NCI-H524 (cell line): ENCODE measurements at regions not wholly inside any gene's neighbourhood (a gene's known extent, or its start where the extent isn't known, plus 50 kb on each side); places are given as distances from the start of the nearest gene placed in this dataset.
"Not testable (repeated sequence)": the region's sequence is repeated elsewhere in the genome, so short reads cannot be mapped to it uniquely, and the experiment has no call there.

Experiments
- DNase-seq, 2 experiments: peaks; one replicate each; lab custom pipeline; 2025; lab: John Stamatoyannopoulos, UW

DNA sequence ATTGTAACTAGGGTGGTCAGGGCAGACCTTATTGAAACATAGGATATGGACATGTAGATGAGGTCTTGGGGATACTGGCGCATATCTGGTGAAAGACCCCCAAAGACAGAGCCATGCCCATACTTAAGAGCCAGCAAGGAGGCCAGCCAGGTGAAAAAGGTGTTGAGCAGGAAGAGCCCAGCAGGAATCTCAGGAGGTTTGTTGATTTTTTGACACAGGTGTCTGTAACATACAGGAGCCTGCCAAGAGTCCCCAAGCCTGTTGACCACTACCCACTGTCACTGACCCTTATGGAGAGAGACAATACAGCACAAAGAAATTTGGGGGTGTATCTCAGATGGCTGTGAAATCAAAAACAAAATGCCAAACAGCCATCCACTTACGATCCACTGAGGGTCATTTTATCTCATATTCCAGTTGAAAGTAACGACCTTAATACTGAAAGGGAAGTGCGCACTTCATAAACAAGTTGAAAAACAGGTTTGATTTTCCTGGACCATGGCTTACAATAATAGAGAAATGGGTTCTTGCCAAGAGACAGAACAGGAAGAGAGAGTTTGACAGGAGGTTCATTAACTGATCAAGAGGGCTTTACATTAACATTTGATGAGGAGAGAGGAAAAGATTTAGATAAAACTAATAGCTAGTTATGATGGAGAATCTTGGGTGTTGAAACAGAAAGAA, 163.6 kb downstream of the GLUL start:
- DNase-seq, result no peak

DNA sequence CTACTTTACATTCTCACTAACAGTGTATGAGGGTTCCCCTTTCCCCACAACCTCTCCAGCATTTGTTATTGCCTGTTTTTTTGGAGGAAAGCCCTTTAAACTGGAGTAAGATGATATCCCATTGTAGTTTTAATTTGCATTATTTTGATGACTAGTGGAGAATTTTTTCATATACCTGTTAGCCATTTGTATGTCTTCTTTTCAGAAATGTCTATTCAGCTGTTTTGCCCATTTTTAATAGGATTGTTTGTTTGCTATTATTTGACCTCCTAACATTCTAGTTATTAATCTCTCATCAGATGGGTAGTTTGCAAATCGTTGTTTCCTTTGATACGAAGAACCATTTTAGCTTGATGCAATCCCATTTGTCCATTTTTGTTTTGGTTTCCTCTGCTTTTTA, 165.0 kb downstream of the GLUL start:
- DNase-seq, result no peak

DNA sequence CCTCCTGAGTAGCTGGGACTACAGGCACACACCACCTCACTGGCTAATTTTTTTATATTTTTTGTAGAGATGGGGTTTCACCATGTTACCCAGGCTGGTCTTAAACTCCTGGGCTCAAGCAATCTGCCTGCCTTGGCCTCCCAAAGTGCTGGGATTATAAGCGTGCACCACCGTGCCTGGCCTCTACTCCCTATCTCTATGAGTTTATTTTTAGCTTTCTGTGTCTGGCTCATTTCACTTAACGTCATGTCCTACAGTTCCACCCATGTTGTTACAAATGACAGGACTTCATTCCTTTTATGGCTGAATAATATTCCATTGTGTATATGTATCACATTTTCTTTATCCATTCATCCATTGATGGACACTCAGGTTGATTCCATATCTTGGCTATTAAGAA, 164.2 kb upstream of the ZNF648 start:
- DNase-seq, result not testable (repeated sequence)

DNA sequence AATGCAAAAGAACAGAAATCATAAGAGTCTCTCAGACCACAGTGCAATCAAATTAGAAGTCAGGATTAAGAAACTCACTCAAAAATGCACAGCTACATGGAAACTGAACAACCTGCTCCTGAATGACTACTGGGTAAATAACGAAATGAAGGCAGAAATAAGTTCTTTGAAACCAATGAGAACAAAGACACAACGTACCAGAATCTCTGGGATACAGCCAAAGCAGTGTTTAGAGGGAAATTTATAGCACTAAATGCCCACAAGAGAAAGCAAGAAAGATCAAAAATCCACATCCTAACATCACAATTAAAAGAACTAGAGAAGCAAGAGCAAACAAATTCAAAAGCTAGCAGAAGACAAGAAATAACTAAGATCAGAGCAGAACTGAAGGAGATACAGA, 160.5 kb upstream of the ZNF648 start:
- DNase-seq, result not testable (repeated sequence)

DNA sequence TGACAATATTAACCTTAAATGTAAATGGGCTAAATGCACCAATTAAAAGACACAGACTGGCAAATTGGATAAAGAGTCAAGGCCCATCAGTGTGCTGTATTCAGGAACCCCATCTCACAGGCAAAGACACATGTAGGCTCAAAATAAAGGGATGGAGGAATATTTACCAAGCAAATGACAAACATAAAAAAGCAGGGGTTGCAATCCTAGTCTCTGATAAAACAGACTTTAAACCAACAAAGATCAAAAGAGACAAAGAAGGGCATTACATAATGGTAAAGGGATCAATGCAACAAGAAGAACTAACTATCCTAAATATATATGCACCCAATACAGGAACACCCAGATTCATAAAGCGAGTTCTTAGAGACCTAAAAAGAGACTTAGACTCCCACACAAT, 159.9 kb upstream of the ZNF648 start:
- DNase-seq, result not testable (repeated sequence)

DNA sequence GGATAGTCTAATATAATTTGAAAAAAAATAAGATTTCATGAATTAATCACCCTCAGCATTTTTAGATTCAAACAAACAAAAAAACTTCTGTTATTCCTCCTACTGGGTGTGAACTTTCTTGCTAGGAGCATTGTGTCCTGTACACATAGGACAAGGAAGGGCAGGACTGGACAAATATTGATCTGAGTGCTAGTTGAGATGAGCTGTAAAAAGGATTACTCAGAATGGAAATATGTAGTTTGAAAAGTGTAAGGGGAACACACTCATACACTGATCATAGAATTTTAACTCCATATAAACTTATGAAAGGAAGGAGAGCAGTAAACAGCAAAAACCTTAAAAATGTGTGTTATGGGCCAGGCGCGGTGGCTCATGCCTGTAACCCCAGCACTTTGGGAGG, 156.5 kb upstream of the ZNF648 start:
- no peak for DNase-seq

DNA sequence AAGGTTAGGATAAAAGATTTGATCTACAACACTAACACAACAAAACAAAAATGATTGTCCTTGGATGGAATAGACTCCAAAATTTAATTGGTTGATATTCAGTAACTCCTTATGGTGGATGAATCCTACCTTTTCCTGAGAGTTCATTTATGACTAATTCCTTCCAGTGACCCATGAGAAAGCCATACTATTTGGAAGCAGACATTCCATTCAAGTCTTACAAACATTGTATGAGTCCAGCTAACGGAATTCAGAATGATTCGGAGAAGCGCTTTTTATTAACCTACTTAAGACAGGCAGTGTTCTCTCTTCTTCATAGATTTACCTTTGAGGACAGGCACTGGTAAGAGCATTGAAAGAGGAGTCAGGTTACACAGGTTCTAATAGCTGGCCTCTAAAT, 155.6 kb upstream of the ZNF648 start:
- DNase-seq, result no peak

DNA sequence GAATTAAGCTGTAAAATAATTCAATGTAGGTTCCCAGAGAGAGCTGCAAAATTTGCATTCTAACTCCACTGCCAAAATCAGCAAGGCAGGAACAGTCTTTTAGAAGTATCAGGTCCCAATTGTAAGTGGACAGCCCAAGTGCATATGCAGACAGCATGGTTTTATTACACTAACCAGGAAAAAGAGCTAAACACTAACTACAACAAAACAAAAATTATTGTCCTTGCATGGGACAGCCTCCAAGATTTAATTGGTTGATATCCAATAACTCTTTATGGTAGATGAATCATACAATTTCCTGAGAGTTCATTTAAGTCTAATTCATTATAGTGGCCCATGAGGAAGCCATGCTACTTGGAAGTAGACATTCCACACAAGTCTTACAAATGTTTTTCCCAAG, 154.3 kb upstream of the ZNF648 start:
- no peak for DNase-seq

DNA sequence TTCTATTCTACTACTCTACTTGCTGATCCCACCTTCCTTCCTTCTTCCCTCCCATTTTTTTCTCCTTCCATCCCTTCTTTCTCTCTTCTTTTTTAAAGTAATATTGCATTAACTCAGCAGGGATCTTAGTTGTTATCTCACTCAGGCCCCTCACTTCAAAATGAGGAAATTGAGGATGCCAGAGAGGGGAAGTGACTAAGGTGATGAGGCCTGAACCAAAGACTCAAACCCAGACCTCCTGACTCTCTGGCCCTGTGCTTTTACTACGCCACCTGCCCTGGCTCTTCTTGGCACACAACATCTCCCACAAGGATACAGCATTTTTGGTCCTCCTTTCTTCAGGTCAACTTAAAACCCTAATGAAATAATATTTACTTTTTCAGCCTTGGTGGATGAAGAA, 151.7 kb upstream of the ZNF648 start:
- DNase-seq, result no peak

DNA sequence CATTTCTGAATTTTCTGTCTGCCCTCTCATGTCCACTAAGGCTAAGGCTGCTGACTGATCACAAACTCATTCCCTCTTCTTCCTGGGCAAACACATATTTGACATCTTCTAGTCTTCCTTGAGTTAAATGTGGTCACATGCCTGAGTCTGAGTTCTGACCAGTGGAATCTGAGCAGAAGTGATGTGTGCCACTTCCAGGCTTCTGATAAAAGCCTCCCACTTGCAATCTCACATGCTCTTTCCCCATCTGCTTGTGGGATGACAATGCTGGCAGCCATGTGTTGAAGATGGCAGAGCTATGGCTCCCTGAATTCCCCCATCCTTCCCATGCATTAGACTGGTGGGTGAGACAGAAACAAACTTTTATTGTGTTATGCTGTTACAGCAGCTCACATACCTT, 149.9 kb upstream of the ZNF648 start:
- no peak for DNase-seq

DNA sequence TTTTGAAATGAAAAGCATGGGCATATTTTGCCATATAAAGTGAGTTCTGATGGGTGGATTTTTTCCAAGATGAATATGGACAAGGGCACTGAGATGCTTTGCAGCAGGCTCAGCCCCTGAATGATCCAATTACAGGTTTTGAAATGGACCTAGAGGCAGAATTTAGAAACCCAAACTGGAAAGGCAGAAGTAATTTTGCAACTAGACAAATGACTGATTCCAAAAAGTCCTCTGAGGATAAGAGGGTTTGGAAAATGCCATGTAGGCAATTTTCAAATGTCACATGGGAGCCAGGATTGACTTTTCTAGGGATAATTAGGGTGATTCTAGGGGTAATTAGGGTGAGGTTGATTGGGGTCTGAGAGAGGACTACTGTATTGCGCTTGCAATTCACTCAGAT, 148.9 kb upstream of the ZNF648 start:
- DNase-seq, result no peak

DNA sequence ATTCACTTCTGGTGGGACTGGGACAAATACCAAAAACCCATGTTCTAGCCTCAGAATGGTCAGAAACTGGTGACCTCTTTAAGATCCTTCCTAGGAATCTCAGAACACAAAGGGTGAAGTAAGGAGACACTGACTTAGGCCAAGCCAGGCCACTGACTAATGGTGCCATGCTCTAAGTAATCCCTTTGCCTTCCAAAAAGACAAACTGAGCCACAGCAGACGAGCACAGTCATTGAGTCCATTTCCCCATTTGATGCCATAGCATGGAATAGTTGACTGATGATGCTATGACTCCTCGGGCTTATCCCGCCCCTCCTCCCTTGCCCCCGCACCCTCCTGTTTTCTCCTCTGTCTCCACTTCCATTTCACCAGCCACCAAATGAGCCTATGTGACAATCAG, 145.8 kb upstream of the ZNF648 start:
- DNase-seq, result no peak

DNA sequence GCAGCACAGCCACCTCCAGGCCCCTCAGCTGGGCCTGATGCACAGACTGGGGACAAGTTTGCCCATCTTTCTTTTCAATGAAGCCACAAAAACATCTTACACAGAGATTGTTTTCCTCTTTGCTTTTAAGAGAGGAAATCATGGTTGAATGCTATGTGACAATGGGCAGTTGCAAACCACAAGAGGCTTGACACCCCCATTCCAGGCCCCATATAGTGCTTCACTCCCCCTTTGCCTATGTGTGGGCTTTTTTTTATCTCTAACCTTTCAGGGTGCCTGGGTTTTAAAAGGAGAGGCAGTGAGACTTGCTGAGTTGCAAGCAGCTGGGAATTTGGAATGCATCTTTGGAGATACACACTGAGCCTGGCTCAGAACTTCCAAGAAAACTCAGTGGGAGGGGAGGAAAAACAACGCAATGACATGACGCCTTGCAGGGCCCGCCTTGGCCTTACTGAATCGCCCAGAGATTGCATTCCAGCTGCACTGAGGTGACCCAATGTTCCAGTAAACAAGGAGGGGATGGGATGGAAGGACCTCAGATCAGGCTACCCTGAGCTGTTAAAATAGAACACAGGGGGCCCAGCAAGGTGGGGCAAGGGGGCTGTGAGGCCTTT, 145.2 kb upstream of the ZNF648 start:
- no peak for DNase-seq

DNA sequence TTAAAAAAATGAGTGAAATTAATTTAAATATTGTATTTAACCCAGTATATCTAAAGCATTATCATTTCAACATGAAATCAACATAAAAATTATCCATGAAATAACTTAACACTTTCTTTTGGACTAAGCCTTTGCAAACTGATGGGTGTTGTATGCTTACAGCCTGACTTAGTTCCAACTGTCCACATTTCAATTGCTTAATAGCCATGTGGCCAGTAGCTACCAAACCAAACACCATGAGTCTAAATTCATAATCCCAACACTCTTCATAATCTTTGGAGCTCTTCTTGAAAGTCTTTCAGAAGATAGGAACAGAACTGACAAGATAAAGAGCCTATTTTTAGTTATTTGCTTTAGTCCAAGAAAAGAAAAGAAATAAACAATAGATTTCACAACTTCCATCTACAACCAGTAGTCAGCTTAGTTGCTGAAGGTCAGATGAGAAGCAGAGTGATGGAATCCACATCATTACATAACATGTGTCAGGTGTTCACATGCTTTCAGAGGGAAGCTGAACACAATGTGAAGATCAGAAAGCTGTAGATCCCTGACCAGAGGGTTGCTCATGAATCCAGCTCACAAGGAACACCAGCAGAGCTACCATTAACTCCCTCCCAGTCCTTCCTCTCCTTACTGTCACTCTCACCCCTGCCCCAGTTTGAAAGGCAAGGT, 144.0 kb upstream of the ZNF648 start:
- DNase-seq, result no peak

DNA sequence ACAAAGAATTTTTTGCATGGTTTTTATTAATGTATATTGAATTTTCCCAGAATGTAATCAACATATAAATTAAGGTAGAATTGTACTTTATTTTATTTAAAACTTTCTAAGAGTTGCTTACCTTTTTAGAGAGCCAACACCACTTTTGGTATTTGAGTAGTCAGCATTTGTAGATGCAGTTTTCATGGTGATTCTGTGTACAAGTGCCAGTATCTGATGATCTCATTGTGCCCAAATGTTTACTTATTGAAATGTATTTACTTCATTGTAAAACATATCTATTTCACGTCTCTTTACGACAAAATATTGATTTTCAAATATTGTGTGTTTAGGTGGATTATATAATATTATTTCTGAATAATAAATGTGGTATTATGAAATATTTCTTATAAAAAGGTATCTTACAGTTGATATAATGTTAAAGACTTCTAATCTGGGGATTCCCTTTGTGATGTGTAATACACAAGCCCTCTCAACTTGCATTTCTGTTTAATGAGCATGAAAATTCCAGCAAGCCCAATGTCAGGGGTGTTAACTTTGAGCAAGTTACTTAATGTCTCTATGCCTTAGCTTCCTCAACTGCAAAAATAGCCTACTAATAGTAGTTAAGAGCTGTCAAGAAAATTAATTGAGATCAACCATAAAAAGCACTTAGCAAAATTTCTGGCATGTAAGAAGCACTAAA, 141.8 kb upstream of the ZNF648 start:
- DNase-seq, result no peak

DNA sequence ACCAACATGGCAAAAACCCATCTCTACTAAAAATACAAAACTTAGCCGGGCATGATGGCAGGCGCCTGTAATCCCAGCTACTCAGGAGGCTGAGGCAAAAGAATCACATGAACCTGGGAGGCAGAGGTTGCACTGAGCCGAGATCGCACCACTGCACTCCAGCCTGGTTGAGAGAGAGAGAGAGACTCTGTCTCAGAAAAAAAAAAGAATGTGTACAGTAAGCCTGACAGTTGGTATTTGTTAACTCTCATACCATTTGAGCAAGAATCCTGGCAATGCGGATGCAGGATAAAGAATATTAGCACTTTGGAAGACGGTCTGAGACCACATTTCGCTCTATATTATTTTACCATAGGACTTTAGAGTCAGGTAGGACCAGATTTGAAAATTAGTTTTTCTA, 140.0 kb upstream of the ZNF648 start:
- DNase-seq, result not testable (repeated sequence)

DNA sequence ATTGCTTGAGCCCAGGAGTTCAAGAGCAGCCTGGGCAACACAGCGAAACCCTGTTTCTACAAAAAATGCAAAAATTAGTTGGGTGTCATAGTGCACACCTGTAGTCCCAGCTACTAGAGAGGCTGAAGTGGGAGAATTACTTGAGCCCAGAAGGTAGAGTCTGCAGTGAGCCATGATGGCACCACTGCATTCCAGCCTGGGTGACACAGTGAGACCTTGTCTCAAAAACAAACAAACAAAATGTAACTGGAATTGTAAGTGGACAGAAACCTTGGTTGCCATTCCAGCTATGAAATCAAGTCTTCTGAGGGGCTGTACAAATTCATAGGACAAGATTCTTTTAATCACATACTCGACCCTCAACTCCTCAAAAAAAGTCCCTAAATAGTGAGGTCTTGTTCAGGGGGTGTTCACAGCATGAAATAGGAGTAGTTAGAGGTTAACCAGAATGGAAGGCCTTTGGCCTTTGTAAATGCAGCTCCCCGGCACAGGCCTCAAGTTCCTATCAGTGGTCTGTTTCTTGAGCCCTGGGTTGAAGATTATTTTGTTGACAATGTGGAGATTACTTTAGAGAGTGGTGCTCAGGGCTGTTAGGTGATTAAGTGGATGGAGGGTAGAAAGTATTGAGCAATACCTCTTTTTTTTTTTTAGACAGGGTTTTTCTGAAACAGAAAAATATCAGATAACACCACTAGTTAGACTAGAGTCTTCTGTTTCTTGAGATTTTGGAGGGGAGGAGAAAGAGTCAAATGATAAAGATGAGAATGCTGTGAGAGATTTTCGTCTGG, 138.7 kb upstream of the ZNF648 start:
- no peak for DNase-seq

DNA sequence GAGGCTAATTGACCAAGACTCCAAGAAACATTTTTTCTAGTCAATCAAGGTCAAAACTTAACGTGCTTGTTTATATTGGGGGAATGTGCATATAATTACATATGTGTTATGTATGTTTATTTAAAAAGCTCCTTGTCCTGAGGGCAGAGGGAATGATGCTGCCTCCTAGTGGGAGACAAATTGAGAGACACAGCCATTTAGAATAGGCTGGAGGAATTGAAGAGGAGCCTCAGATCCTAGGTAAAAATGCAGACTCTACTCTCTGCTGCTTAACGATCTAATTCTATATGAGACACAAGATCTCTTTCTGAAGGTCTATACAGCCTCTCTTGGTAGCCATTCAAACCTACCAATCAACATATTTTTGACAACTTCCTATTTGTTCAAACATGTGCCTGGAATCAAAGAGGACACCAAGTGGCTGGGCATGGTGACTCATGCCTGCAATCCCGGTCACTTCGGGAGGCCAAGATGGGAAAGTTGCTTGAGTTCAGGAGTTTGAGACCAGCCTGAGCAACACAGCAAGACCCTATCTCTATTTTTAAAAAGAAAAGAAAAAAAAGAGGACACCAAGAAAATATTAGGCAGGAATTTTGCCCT, 136.6 kb upstream of the ZNF648 start:
- DNase-seq, result no peak

DNA sequence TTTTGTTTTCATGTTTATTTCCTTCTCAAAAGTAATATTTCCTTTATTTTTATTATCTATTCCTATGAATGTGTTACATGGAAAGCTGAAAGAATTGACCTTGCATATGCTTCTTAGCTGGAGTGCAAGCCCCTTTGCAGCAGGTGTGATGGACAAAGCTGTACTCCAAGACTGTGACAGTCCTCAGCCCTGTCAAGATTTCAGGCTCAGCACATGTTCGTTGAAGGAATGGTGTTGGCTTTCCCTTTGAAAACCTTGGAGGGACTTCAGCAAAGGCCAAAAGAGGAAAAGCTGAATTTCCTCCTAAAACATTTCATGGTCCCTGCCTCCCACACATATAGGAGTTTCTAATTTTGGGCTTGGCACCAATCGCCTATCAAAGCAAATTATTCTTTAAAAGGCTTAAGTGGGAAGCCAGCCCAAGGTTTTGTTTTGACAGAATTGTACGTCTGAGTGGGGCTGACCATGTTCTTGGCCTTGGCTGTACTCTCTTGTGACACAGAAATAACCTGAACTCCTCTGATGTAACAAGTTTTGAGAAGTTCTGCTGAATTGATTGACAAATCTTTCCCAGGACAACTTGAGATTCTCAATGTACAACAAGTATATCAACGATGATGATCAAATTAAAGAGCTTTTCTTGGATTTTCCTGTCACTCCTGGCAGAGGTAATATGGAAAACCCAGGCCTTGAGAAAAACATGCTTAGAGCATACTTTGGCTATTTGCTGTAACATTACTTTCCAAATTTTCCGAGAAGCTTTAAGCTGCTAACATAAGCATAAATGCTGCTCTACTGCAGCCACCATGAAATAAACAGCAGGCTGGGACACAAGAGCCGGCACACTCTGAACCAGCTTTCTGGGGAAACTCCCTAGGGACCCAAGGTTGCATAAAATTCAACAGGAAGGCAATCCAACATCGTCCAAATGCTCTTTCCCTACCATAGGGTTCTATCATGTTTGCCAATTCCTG, 135.7 kb upstream of the ZNF648 start:
- no peak for DNase-seq

DNA sequence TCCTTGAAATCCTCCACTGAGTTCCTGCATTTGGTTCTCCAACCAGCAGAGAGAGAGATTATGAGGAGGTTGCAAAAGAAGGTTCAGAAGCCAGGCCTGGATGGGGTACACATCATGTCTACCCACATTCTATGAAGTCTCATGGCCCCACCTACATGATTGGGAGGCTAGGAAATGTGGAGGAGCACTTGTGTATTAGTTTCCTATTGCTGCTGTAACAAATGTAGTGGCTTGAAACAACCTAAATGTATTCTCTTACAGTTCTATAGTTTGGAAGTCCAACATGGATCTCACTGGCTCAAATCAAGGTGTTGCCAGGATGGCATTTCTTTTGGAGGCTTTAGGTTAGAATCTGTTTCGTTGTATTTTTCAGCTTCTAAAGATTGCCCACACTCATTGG, 134.2 kb upstream of the ZNF648 start:
- DNase-seq, result no peak
